HG02571 (cell line): ENCODE measurements at regions not wholly inside any gene's neighbourhood (a gene's known extent, or its start where the extent isn't known, plus 50 kb on each side); places are given as distances from the start of the nearest gene placed in this dataset.
"Not testable (repeated sequence)": the region's sequence is repeated elsewhere in the genome, so short reads cannot be mapped to it uniquely, and the experiment has no call there.

Experiments
- ATAC-seq: cut with Tn5 transposase; IDR thresholded peaks from one replicate; pipeline ENCODE4 v1.9.1; 2021; ENCODE audit warnings: mild to moderate bottlenecking, moderate library complexity; ENCODE audit not compliant: unreplicated experiment

- no peak for ATAC-seq
Observed at GRCh38 chr1:219732814-219733491, 120.0 kb upstream of the ZC3H11B start.

DNA sequence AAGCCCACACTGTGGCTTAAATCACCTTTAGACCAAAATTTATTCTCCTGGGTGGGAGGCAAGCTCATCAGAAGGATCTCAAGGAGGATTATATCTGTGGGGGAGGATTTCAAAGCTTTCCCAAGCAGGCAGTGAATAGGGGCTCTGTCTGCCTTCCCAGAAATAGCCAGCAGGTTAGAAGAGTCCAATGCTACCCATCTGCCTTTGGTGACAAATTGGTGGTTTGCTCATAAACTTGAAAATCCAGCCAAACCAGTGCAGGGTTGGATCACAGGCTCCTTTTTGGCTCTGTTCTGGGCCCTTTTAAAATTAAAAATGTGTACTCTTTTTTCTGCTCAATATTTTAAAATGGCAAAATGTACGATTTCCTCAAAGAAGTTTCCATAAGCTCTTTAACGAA is 118.9 kb upstream of the ZC3H11B start:
- no peak for ATAC-seq

DNA sequence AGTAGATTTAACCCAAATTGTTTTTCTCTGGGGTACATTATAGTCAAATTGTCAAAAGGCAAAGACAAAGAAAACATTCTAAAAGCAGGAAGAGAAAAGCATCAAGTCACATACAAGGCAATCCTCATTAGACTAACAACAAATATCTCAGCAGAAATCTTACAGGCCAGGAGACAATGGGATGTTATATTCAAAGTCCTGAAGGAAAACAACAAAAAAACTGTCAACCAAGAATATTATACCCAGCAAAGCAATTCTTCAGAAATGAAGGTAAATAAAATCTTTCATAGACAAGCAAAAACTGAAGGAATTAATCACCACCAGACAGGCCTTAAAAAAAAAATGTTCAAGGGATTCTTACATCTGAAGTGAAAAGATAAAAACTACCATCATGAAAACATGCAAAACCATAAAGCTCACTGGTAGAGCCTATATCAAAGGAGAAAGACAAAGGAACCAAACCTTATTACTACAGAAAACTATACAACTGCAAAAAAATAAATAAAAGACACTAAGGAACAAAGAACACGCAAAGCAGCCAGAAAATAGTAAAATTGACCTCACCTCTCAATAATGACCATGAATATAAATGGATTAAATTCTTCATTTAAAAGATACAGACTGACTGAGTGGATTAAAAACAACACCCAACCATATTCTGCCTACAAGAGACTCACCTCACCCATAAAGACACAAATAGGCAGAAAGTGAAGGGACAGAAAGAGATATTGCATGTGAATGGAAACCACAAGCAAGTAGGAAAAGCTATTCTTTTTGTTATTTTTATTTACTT is 113.8 kb upstream of the ZC3H11B start:
- ATAC-seq = no peak

GRCh38 chr1:219724440-219724839 is 111.5 kb upstream of the ZC3H11B start:
- ATAC-seq = no peak

- ATAC-seq = no peak
Observed at GRCh38 chr1:219717536-219717935, 104.6 kb upstream of the ZC3H11B start.

DNA sequence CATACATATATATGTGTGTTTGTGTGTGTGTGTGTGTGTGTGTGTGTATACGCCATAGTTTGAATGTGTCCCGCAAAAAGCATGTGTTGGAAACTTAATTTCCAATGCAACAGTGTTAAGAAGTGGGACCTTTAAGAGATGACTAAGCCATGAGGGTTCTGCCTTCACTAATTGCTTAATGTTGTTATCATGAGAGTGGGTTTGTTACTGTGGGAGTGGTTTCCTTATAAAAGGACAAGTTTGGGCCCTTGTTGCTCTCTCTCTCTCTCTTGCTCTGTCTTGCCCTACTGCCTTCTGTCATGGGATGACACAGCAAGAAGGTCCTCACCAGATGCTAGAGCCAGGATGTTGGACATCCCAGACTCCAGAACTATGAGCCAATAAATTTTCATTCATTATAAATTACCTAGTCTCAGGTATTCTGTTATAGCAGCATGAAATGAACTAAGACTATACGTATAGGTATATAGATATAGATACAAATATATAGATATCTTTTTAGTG is 103.8 kb upstream of the ZC3H11B start:
- ATAC-seq = no peak

DNA sequence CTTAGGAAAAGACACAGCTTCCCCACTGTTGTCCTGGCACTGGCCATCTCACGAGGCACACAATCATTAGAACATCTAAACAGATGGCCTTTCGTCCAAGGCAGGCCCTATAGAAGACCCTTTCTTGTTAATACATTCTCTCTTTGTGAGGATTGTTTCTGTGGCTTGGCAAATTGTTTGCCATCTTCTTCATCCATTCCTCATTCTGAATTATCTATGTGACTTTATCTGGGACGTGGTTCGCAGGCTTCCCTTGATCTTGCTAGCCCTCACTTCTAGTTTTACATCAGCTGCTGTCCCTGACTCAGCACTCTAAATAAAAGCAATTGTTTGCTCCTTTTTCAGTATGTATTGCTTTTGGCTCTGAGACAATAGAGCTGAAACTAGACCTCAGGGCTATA is 101.1 kb upstream of the ZC3H11B start:
- no peak for ATAC-seq

GRCh38 chr1:219712506-219712905 is 99.6 kb upstream of the ZC3H11B start:
- ATAC-seq = no peak

GRCh38 chr1:219710529-219711194 is 97.8 kb upstream of the ZC3H11B start:
- no peak for ATAC-seq

DNA sequence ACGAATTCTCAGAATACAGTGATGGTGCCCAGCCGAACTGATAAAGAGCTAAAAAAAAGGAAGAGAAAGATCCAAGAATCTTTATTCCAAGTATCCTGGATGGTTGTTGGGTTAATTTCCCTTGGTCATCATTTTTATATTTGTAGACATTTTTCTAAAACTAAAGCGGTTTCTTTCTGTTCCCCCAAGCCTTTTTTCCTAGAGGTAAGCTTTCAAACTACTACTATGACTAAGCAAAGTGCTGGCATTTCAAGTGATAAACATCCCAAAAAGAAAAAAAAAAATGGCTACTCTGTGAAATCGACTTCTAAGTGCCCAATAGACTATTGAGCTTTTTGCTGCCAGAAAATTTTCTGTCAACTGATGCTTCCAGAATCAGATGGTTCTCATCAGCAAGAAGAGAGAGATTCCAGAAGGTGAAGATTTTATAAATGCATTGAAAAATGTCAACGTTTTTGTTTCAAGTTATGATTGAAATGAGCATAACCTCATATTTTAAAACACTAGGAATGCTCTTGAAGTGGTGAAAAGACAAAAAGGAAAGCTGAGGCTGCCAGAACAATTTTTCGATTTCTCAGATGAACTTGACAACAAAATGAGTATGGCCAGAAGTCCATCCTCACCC is 96.1 kb upstream of the ZC3H11B start:
- ATAC-seq = no peak

GRCh38 chr1:219707885-219708284 is 95.0 kb upstream of the ZC3H11B start:
- not testable (repeated sequence) for ATAC-seq

- ATAC-seq = not testable (repeated sequence)
Observed at GRCh38 chr1:219704331-219704730, 91.4 kb upstream of the ZC3H11B start.

DNA sequence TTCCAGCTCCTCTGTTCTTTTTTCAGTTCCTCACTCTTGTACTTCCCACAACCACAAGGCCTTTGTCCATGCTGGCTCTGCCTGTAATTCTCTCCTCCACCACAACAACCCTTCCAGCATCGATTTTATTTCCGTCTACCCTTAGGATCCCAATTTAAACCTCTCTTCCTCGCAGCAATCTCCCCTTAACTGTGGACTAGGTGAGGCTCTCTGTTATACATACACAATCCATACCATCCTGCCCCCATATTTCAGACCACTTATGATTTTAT is 90.4 kb upstream of the ZC3H11B start:
- no peak for ATAC-seq

DNA sequence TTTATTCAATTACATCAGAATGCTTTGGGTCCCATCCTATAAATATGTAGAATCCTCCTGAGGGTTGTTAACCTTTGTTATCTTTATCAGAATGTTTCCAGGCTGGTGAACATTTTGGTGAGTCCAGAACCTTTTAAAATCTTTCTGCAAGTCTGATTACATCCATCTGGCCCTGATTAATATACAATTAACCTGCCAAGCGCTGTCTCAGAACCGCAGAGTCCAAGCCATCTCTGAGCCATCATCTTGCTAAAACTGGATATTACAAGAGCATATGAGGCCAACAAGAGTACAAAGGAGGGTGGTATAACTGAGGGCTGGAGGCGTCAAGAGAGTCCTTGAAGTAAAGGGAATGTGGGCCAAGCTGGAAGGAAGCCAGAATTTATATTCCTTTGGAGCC is 88.6 kb upstream of the ZC3H11B start:
- no peak for ATAC-seq

DNA sequence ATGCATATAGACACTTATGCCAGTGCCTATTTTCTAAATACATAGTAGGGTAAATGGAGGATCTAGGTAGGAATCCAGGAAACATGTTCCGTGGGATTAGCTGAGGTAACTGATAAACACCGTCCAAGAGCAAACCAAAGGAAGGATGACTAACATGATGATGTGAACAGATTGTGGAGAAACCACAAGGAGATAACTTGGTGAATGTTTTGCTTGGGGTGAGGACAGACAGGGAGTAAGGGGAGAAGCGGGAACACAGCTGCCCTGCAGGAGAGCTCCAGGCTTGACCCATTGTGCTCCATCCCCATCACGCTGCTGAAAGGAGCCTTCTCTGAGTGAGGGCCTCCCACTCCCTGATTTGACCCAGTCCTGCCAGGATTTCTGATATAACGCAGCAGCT is 87.0 kb upstream of the ZC3H11B start:
- no peak for ATAC-seq

DNA sequence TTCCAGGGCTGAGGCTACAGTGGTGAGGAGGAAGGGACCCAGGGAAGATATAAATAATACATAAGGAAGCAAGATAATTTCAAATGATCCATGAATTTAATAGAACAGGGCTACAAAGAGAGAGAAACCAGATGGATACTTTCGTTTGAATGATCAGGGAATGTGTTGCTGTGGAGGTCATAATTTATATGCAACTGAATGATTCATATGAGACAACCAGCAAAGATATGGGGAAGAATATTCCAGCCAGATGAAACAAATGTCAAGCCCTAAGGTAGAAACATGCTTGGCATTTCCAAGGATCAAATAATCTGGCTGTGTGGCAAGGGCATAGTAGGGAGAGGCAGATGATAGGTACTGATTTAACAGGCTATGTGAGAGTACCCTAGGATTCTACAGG is 84.8 kb upstream of the ZC3H11B start:
- no peak for ATAC-seq

GRCh38 chr1:219692981-219693380 is 80.1 kb upstream of the ZC3H11B start:
- no peak for ATAC-seq

GRCh38 chr1:219689774-219690173 is 76.9 kb upstream of the ZC3H11B start:
- ATAC-seq = no peak

- ATAC-seq = no peak
Observed at GRCh38 chr1:219687779-219688178, 74.9 kb upstream of the ZC3H11B start.

DNA sequence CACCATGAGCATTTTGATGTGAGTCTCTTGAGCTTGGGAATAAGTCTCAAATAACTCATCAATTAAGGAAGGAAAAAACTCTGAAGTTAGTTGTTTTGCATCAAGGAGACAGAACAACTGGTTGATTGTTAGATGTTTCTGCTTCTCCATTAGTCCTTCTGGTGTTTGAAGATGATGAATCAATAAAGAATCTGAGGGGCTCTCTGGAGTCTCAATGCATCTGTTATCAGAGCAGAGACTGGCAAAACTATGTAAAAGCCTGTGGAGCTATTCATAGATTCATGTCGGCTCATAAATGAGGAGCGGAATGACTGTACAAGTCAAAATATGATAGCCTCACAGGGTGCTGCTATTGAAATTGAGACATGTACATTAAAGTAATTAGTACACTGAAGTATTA is 73.3 kb upstream of the ZC3H11B start:
- no peak for ATAC-seq

GRCh38 chr1:219682788-219683187 is 69.9 kb upstream of the ZC3H11B start:
- no peak for ATAC-seq

GRCh38 chr1:219681876-219682275 is 69.0 kb upstream of the ZC3H11B start:
- no peak for ATAC-seq
